GM23248 (cell line): ENCODE measurements at regions not wholly inside any gene's neighbourhood (a gene's known extent, or its start where the extent isn't known, plus 50 kb on each side); places are given as distances from the start of the nearest gene placed in this dataset.

Experiments used
- DNase-seq: peaks from one replicate; pipeline ENCODE4 v3.0.0-alpha.2; 2015
- H2AFZ ChIP-seq: fragments of 200-600 bp; sonication (generic); 2 replicates; pipeline ENCODE4 v1.6.1; 2016; ENCODE audit warnings: antibody characterized with exemption
- H3F3A ChIP-seq: fragments of 200-600 bp; sonication (generic); 2 replicates; pipeline ENCODE4 v1.6.1; 2016; ENCODE audit warnings: mild to moderate bottlenecking, antibody characterized with exemption, mixed run types; ENCODE audit not compliant: insufficient read depth
- H3K27ac ChIP-seq: fragments of 200-600 bp; sonication (generic); 2 replicates; pipeline ENCODE4 v1.5.1; 2016; ENCODE audit warnings: mild to moderate bottlenecking
- H3K27me3 ChIP-seq: fragments of 200-600 bp; sonication (generic); replicated peaks from 2 replicates; pipeline ENCODE4 v1.6.1; 2016; ENCODE audit warnings: mild to moderate bottlenecking; ENCODE audit not compliant: insufficient read depth
- H3K36me3 ChIP-seq: fragments of 200-600 bp; sonication (generic); 2 replicates; pipeline ENCODE4 v1.6.1; 2016; ENCODE audit warnings: low read depth, mild to moderate bottlenecking
- H3K4me1 ChIP-seq: fragments of 200-600 bp; sonication (generic); 2 replicates; pipeline ENCODE4 v1.6.1; 2016; ENCODE audit warnings: mild to moderate bottlenecking; ENCODE audit not compliant: insufficient read depth
- H3K4me2 ChIP-seq: fragments of 200-600 bp; sonication (generic); one replicate; pipeline ENCODE4 v1.6.1; 2016; ENCODE audit warnings: mild to moderate bottlenecking; ENCODE audit not compliant: unreplicated experiment
- H3K4me3 ChIP-seq: fragments of 200-600 bp; sonication (generic); 2 replicates; pipeline ENCODE4 v1.5.1; 2016; ENCODE audit warnings: mild to moderate bottlenecking
- H3K79me2 ChIP-seq: fragments of 200-600 bp; sonication (generic); 2 replicates; pipeline ENCODE4 v1.6.1; 2016; ENCODE audit warnings: mild to moderate bottlenecking; ENCODE audit not compliant: insufficient read depth
- H3K9ac ChIP-seq: fragments of 200-600 bp; sonication (generic); 2 replicates; pipeline ENCODE4 v1.6.1; 2016; ENCODE audit warnings: mild to moderate bottlenecking
- H3K9me2 ChIP-seq: fragments of 200-600 bp; sonication (generic); 2 replicates; pipeline ENCODE4 v1.6.1; 2016; ENCODE audit warnings: mixed run types, mild to moderate bottlenecking, moderate library complexity; ENCODE audit not compliant: insufficient read depth
- H3K9me3 ChIP-seq: fragments of 200-600 bp; sonication (generic); one replicate; pipeline ENCODE4 v1.6.1; 2017; ENCODE audit warnings: low read depth
- H4K20me1 ChIP-seq: fragments of 200-600 bp; sonication (generic); 2 replicates; pipeline ENCODE4 v1.6.0; 2016; ENCODE audit not compliant: insufficient read depth
- EZH2 ChIP-seq: fragments of 200-600 bp; sonication (generic); IDR thresholded peaks from 2 replicates; pipeline ENCODE4 v1.6.1; 2018; ENCODE audit warnings: antibody characterized with exemption, mild to moderate bottlenecking; ENCODE audit not compliant: insufficient read depth, poor library complexity, severe bottlenecking
- EZH2phosphoT487 ChIP-seq: fragments of 200-600 bp; sonication (generic); IDR thresholded peaks from 2 replicates; pipeline ENCODE4 v1.6.1; 2018; ENCODE audit warnings: antibody characterized with exemption, moderate library complexity, mild to moderate bottlenecking, low read depth; ENCODE audit not compliant: insufficient read depth
- WGBS, 2 experiments: methylation state at CpG; one replicate each; pipeline ENCODE4 v1.1.6; 2015 to 2017; ENCODE audit warnings: low lambda C conversion rate in 2 of 2, low coverage in 1 of 2; ENCODE audit errors: missing lambda C conversion rate in 2 of 2; 5-methylcytosine and 5-hydroxymethylcytosine counted together
- in situ Hi-C: fragments of 300-500 bp; cut with MboI; formaldehyde crosslinking; loops from 2 replicates; pipeline ENCODE4 v1.15.0; 2020

DNA sequence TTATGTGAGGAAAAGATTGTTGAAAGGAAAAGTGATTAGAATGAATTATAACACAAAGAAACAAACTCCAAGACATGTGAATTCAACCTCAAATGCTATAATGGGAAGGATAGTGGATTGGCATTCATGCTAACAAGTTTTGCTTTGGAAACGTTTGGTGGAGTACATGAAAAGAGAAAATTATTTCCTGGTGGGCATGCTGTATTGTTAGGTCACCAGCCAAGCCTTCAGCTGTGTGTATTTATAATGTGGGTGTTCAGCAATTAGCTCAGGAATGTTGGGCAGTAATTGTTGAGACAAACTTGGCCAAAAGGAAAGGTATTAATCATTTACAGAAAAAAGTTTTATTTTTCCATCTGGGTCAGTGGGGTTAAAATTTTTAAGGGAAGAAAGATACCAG, 198.9 kb upstream of the ARSJ start:
- H3K9me2 ChIP-seq: no peaks in the 10 kb centered on the region
- WGBS, 2 experiments: 3 to 4% methylated on average over 1 of the region's 1 CpG
- H3K9ac ChIP-seq: no peak overlapping the region
- H3K27me3 ChIP-seq: no peaks in the 10 kb centered on the region
- H3K4me3 ChIP-seq: no peak overlapping the region
- no peak overlapping the region for H3K4me2 ChIP-seq
- no peaks in the 10 kb centered on the region for H4K20me1 ChIP-seq
- H3K79me2 ChIP-seq: no peaks in the 10 kb centered on the region
- H3F3A ChIP-seq: 0 out of 2 replicates have a peak, but pooled peaks cover 7% of the 10 kb centered on the region
- TF ChIP-seq EZH2phosphoT487 (no peak), EZH2 (no peak)
- H2AFZ ChIP-seq: peak overlapping the region; percentile 32; the same call in 1 of the 2 replicates
- no peak overlapping the region for H3K27ac ChIP-seq
- in situ Hi-C loops: no loop called here
- DNase-seq: no peak
- H3K36me3 ChIP-seq: no peaks in the 10 kb centered on the region
- no peaks in the 10 kb centered on the region for H3K9me3 ChIP-seq
- H3K4me1 ChIP-seq: peaks cover 7% of the 10 kb centered on the region

DNA sequence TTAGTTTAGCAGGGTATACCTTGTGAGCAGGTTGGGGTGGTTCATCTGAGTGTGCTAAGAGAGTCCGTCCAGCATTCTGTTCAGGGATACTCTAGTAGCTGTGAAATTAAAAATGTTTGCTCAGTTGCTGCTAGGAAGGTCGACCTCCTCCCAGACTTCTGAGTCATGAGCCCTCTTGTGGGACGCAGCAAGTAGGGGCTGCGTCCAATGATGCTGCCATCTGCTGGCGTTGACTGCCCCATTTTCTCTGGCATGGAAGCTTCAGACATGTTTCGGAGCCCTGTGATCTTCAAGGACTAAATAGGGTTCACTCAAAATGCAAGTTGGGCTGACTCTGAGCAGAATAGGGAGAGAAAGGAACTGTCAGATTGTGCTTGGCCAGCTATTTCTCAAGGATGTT, 201.0 kb upstream of the ARSJ start:
- Histone ChIP-seq H3F3A (0 out of 2 replicates have a peak, but pooled peaks cover 7% of the 10 kb centered on the region), H3K36me3 (no peaks in the 10 kb centered on the region), H3K4me2 (peak overlapping the region; percentile 15), H3K27me3 (no peaks in the 10 kb centered on the region), H3K27ac (no peak overlapping the region), H3K4me1 (peaks cover 7% of the 10 kb centered on the region), H3K79me2 (no peaks in the 10 kb centered on the region), H3K9ac (no peak overlapping the region), H3K9me2 (no peaks in the 10 kb centered on the region), H3K9me3 (no peaks in the 10 kb centered on the region), H3K4me3 (no peak overlapping the region), H4K20me1 (no peaks in the 10 kb centered on the region), H2AFZ (peak overlapping the region; percentile 38; the same call in 1 of the 2 replicates)
- TF ChIP-seq EZH2: no peak
- TF ChIP-seq EZH2phosphoT487: no peak
- DNase-seq: peak; percentile 83
- 14 to 20% methylated on average over 6 of the region's 6 CpGs for WGBS, 2 experiments
- in situ Hi-C loops: no loop called here

DNA sequence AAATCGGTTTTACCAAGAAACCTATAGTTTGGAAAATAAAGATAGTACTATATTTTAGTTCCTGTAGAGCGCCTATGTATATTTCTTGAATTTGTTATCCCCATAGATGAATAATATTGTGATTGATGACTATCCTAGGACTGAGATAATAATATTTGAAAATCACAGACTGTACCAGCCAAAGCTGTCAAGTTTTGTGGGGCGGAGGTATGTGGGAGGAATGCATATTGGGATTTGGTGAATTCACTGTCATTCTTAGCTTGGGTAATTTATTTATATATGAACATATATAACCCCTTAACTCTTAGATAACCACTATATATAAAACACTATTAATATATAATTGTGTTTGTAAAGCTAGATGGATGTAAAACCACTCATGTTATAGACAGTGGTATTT, 205.5 kb upstream of the ARSJ start:
- no peaks in the 10 kb centered on the region for H3K9me3 ChIP-seq
- H3F3A ChIP-seq: no peaks in the 10 kb centered on the region
- in situ Hi-C loops: no loop called here
- no peaks in the 10 kb centered on the region for H3K9me2 ChIP-seq
- WGBS, 2 experiments: 81 to 82% methylated on average over 3 of the region's 3 CpGs
- no peak for DNase-seq
- H4K20me1 ChIP-seq: no peaks in the 10 kb centered on the region
- no peaks in the 10 kb centered on the region for H3K4me1 ChIP-seq
- TF ChIP-seq EZH2phosphoT487: no peak
- TF ChIP-seq EZH2: no peak
- H2AFZ ChIP-seq: no peak overlapping the region
- H3K4me2 ChIP-seq: no peak overlapping the region
- no peaks in the 10 kb centered on the region for H3K36me3 ChIP-seq
- no peak overlapping the region for H3K9ac ChIP-seq
- H3K27ac ChIP-seq: no peak overlapping the region
- no peaks in the 10 kb centered on the region for H3K79me2 ChIP-seq
- no peak overlapping the region for H3K4me3 ChIP-seq
- H3K27me3 ChIP-seq: no peaks in the 10 kb centered on the region

DNA sequence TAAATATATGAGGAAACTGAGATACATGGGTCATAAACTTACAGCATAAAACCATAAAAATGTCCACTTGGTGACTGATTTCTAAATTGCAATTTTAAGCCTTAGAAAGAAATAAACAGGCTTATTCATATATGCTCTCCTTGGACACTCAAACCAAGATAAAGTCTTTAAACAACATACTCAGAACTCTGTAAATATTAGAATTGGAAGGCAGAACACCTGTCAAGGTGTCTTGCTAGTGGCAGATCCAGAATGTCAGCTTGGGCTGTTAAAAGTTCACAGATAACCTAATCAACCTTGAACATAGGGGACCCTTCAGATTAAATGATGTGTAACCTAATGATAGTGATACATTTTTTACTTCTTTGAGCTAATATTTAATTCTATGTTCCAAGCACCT, 208.1 kb upstream of the ARSJ start:
- no peak for DNase-seq
- H3K9me2 ChIP-seq: no peaks in the 10 kb centered on the region
- no peak overlapping the region for H3K9ac ChIP-seq
- H3K27me3 ChIP-seq: no peaks in the 10 kb centered on the region
- H3K36me3 ChIP-seq: no peaks in the 10 kb centered on the region
- H3K79me2 ChIP-seq: no peaks in the 10 kb centered on the region
- no peaks in the 10 kb centered on the region for H4K20me1 ChIP-seq
- no peak overlapping the region for H2AFZ ChIP-seq
- TF ChIP-seq EZH2phosphoT487: no peak
- H3K4me2 ChIP-seq: no peak overlapping the region
- in situ Hi-C loops: no loop called here
- no peaks in the 10 kb centered on the region for H3K9me3 ChIP-seq
- no peaks in the 10 kb centered on the region for H3K4me1 ChIP-seq
- no peaks in the 10 kb centered on the region for H3F3A ChIP-seq
- H3K27ac ChIP-seq: no peak overlapping the region
- no peak overlapping the region for H3K4me3 ChIP-seq

DNA sequence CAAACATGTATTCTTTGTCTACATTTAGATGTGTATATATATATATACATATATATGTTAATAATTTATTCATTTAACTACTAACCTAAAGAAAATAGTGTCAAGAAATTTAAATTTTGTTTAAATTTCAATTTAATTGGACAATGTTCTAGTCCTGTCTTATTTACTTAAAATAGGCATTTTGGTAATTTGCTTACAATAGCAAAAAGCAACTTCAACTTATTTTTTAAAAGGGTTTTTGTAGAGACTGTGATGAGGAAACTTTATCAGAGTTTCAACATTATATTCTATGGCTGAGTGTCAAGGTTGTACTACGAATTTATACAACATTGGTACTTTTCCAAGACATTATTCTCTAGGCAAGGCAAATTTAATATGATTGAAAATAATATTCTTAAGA, 212.0 kb upstream of the ARSJ start:
- Histone ChIP-seq H3K4me3 (no peak overlapping the region), H3K9ac (no peak overlapping the region), H3F3A (no peaks in the 10 kb centered on the region), H3K4me1 (no peaks in the 10 kb centered on the region), H3K36me3 (no peaks in the 10 kb centered on the region), H2AFZ (no peak overlapping the region), H3K9me2 (no peaks in the 10 kb centered on the region), H3K27me3 (no peaks in the 10 kb centered on the region), H3K9me3 (no peaks in the 10 kb centered on the region), H3K79me2 (no peaks in the 10 kb centered on the region), H3K27ac (no peak overlapping the region), H3K4me2 (no peak overlapping the region), H4K20me1 (no peaks in the 10 kb centered on the region)
- WGBS, 2 experiments: 29 to 30% methylated on average over 1 of the region's 1 CpG
- TF ChIP-seq EZH2phosphoT487 (no peak), EZH2 (no peak)
- no peak for DNase-seq
- in situ Hi-C loops: no loop called here
